Esophagus mucosa (tissue), 1 donor: ENCODE measurements at regions not wholly inside any gene's neighbourhood (a gene's known extent, or its start where the extent isn't known, plus 50 kb on each side); places are given as distances from the start of the nearest gene placed in this dataset.
"Not testable (repeated sequence)": the region's sequence is repeated elsewhere in the genome, so short reads cannot be mapped to it uniquely, and the experiment has no call there.

ENCODE experiments used
- ATAC-seq: fragments of 200-7000 bp; cut with Tn5 transposase; one replicate; pipeline ENCODE4 v1.9.1; 2020
- donor health status: DM: yes; HTN: yes; CAD: no.

DNA sequence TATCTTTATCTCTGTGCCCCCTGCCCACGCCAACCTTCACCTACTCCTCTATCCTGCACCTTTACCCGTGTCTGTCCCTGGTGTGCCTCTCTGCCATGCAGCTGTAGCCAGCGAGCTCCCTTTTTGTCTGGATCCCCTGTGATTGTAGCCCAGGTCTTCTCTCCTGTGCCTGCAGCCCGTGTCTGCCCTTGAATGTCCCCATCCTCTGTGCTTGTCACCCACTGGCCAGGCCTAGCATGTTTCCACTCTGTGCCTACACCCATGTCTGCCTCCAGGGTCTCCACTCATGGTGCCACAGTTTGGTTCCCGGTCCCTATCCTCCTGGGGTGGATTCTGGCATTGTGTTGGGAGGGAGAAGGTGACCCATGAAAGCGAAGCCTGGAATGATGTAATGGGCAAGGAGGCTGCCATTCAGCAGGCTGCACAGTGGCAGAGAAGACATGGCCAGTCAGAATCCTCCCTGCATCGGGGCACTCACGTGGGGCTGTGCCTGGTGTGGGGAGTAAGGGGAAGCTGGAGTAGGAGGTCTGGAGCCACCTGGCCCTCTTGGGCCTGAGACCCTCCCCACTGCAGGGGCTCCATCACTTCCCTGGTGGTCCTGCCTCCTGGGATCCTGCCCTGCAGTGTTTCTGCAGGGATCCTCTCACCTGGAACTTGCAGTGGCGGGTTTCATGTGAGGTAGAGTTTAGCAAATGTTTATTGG is 101.0 kb downstream of the GOSR1 start:
- not testable (repeated sequence) for ATAC-seq
